Neural cell (in vitro differentiated cells): ENCODE measurements at regions not wholly inside any gene's neighbourhood (a gene's known extent, or its start where the extent isn't known, plus 50 kb on each side); places are given as distances from the start of the nearest gene placed in this dataset.

Source experiments
- H2AFZ ChIP-seq: fragments of 200-600, 300-800 bp; sonication (generic), shearing (Covaris generic); 2 replicates; pipeline ENCODE4 v1.6.0; 2014; ENCODE audit warnings: low read depth, mild to moderate bottlenecking, antibody characterized with exemption, low read length, moderate library complexity
- H3F3A ChIP-seq: fragments of 200-600 bp; shearing (Covaris generic); 2 replicates; pipeline ENCODE4 v1.6.1; 2016; ENCODE audit warnings: mild to moderate bottlenecking, moderate library complexity, mixed read lengths, antibody characterized with exemption, low read length; ENCODE audit not compliant: insufficient read depth, poor library complexity, severe bottlenecking
- H3K27ac ChIP-seq: fragments of 200-600, 300-800 bp; sonication (generic), shearing (Covaris generic); 2 replicates; pipeline ENCODE4 v1.5.1; 2014; ENCODE audit warnings: mild to moderate bottlenecking, low read length, moderate library complexity
- H3K27me3 ChIP-seq: fragments of 300-800, 200-600 bp; sonication (generic), shearing (Covaris generic); 2 replicates; pipeline ENCODE4 v1.6.0; 2014; ENCODE audit warnings: mild to moderate bottlenecking, low read depth, low read length, moderate library complexity; ENCODE audit not compliant: insufficient read depth
- H3K36me3 ChIP-seq: fragments of 300-800, 200-600 bp; sonication (generic), shearing (Covaris generic); 2 replicates; pipeline ENCODE4 v1.5.1; 2014; ENCODE audit warnings: mild to moderate bottlenecking, antibody characterized with exemption, low read length, moderate library complexity; ENCODE audit not compliant: insufficient read depth
- H3K4me2 ChIP-seq: fragments of 300-800, 200-600 bp; sonication (generic), shearing (Covaris generic); 2 replicates; pipeline ENCODE4 v1.6.0; 2014; ENCODE audit warnings: mild to moderate bottlenecking, low read length
- H3K4me3 ChIP-seq: fragments of 300-800, 200-600 bp; sonication (generic), shearing (Covaris generic); 2 replicates; pipeline ENCODE4 v1.5.1; 2014; ENCODE audit warnings: mild to moderate bottlenecking, low read length, moderate library complexity
- H3K79me2 ChIP-seq: fragments of 200-600 bp; shearing (Covaris generic); replicated peaks from 2 replicates; pipeline ENCODE4 v1.6.0; 2014; ENCODE audit warnings: mild to moderate bottlenecking, low read length, moderate library complexity; ENCODE audit not compliant: insufficient read depth
- H3K9ac ChIP-seq: fragments of 300-800, 200-600 bp; sonication (generic), shearing (Covaris generic); 2 replicates; pipeline ENCODE4 v1.6.1; 2016; ENCODE audit warnings: mild to moderate bottlenecking, low read length, mixed read lengths
- H3K9me2 ChIP-seq: fragments of 200-600 bp; shearing (Covaris generic); 2 replicates; pipeline ENCODE4 v1.6.1; 2016; ENCODE audit warnings: mild to moderate bottlenecking, low read length, mixed read lengths; ENCODE audit not compliant: insufficient read depth
- H3K9me3 ChIP-seq: fragments of 200-600, 300-800 bp; sonication (generic), shearing (Covaris generic); 2 replicates; pipeline ENCODE4 v1.6.1; 2016; ENCODE audit warnings: mild to moderate bottlenecking, mixed run types, low read length, moderate library complexity, mixed read lengths
- H4K20me1 ChIP-seq: fragments of 200-600 bp; shearing (Covaris generic); 2 replicates; pipeline ENCODE4 v1.6.1; 2016; ENCODE audit warnings: mild to moderate bottlenecking, mixed run types; ENCODE audit not compliant: insufficient read depth
- CTCF ChIP-seq: fragments of 450-650 bp; IDR thresholded peaks from 2 replicates; pipeline ENCODE4 v1.5.1; 2014; ENCODE audit warnings: antibody characterized with exemption, mild to moderate bottlenecking, moderate library complexity; ENCODE audit not compliant: poor library complexity, severe bottlenecking
- EP300 ChIP-seq: fragments of 450-650 bp; conservative IDR thresholded peaks from 2 replicates; pipeline ENCODE4 v1.6.1; 2014; ENCODE audit warnings: antibody characterized with exemption, mild to moderate bottlenecking, moderate library complexity; ENCODE audit not compliant: poor library complexity, severe bottlenecking
- EZH2 ChIP-seq: fragments of 200-600, 300-800 bp; shearing (Covaris generic), sonication (generic); IDR thresholded peaks from 2 replicates; pipeline ENCODE4 v1.6.1; 2014; ENCODE audit warnings: antibody characterized with exemption, low read length, borderline replicate concordance, mild to moderate bottlenecking; ENCODE audit not compliant: insufficient read depth, poor library complexity, severe bottlenecking
- MXI1 ChIP-seq: fragments of 450-650 bp; conservative IDR thresholded peaks from 2 replicates; pipeline ENCODE4 v1.6.1; 2014; ENCODE audit warnings: antibody characterized with exemption, mild to moderate bottlenecking; ENCODE audit not compliant: poor library complexity, severe bottlenecking
- POLR2AphosphoS5 ChIP-seq: IDR thresholded peaks from 2 replicates; pipeline ENCODE4 v1.6.1; 2012
- RAD21 ChIP-seq: fragments of 450-650 bp; conservative IDR thresholded peaks from 2 replicates; pipeline ENCODE4 v1.6.1; 2014; ENCODE audit warnings: antibody characterized with exemption, mild to moderate bottlenecking, moderate library complexity
- REST ChIP-seq: IDR thresholded peaks from 2 replicates; pipeline ENCODE4 v1.6.1; 2012; ENCODE audit warnings: borderline replicate concordance
- SMC3 ChIP-seq: fragments of 450-650 bp; conservative IDR thresholded peaks from 2 replicates; pipeline ENCODE4 v1.6.1; 2014; ENCODE audit warnings: antibody characterized with exemption, mild to moderate bottlenecking, moderate library complexity; ENCODE audit not compliant: poor library complexity
- TAF1 ChIP-seq: IDR thresholded peaks from 2 replicates; pipeline ENCODE4 v1.6.1; 2012; ENCODE audit warnings: low read depth

- no peaks in the 10 kb centered on the region for H3F3A ChIP-seq
- no peak overlapping the region for H2AFZ ChIP-seq
- no peaks in the 10 kb centered on the region for H3K9me2 ChIP-seq
- no peaks in the 10 kb centered on the region for H3K79me2 ChIP-seq
- no peak overlapping the region for H3K9ac ChIP-seq
- H3K27ac ChIP-seq, result no peak overlapping the region
- no peak overlapping the region for H3K4me2 ChIP-seq
- H3K9me3 ChIP-seq, result peaks cover 4% of the 10 kb centered on the region
- H3K36me3 ChIP-seq, result no peaks in the 10 kb centered on the region
- H4K20me1 ChIP-seq, result no peaks in the 10 kb centered on the region
- H3K4me3 ChIP-seq, result no peak overlapping the region
- H3K27me3 ChIP-seq, result no peaks in the 10 kb centered on the region
- no peak for TF ChIP-seq CTCF
- no peak for TF ChIP-seq MXI1
- TF ChIP-seq TAF1, result no peak
- TF ChIP-seq POLR2AphosphoS5, result no peak
- no peak for TF ChIP-seq SMC3
- no peak for TF ChIP-seq EP300
- TF ChIP-seq REST, result no peak
- no peak for TF ChIP-seq EZH2
These were observed 218.3 kb downstream of the BRD1 start for GRCh38 chr22:49609207-49609876.

GRCh38 chr22:49608660-49609059, 219.0 kb downstream of the BRD1 start:
- H3K79me2 ChIP-seq, result no peaks in the 10 kb centered on the region
- TF ChIP-seq SMC3 (no peak), REST (no peak), EP300 (no peak), TAF1 (no peak), POLR2AphosphoS5 (no peak), MXI1 (no peak), CTCF (no peak), RAD21 (no peak), EZH2 (no peak)
- peaks cover 4% of the 10 kb centered on the region for H3K9me3 ChIP-seq
- no peak overlapping the region for H3K9ac ChIP-seq
- no peak overlapping the region for H3K27ac ChIP-seq
- H3F3A ChIP-seq, result no peaks in the 10 kb centered on the region
- H3K27me3 ChIP-seq, result no peaks in the 10 kb centered on the region
- H3K4me2 ChIP-seq, result no peak overlapping the region
- no peaks in the 10 kb centered on the region for H3K9me2 ChIP-seq
- H3K4me3 ChIP-seq, result no peak overlapping the region
- H4K20me1 ChIP-seq, result no peaks in the 10 kb centered on the region
- H2AFZ ChIP-seq, result no peak overlapping the region
- H3K36me3 ChIP-seq, result no peaks in the 10 kb centered on the region
